ENCODE measurements at regions not wholly inside any gene's neighbourhood (a gene's known extent, or its start where the extent isn't known, plus 50 kb on each side); places are given as distances from the start of the nearest gene placed in this dataset.

DNA sequence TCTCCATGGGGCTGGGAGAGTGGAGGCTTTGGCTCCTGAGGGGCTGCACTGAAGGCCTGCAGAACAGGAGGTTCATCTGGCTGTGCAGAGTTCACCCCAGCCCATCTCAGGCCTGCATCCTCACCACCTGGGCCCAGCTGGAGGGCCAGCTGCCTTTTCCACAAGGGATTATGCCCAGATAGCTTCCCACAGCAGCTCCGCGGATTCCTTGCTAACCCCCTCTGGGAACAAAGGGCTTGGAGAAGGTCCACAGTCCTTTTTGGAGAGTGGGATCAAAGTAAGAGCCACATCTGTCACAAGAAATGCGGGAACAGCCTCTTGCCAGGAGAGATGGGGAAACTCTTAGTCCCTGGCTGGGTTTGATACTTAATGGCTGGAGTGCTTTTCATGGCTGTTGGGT is 164.7 kb upstream of the RGMA start:
- H3K36me3 Mint-ChIP-seq (ENCODE audit: low read depth): no peaks in the 10 kb centered on the region
- Histone ChIP-seq H3K9ac (ENCODE audit: extremely low read depth, low read length, poor library complexity, severe bottlenecking) (no peak overlapping the region), H3K4me3 (ENCODE audit: low read length) (no peak overlapping the region), H3K27ac (ENCODE audit: low read depth, low read length) (no peak overlapping the region), H3K9me3 (ENCODE audit: control insufficient read depth, low read length) (no peaks in the 10 kb centered on the region), H3K27me3 (ENCODE audit: control insufficient read depth, insufficient read depth, low read length, poor library complexity, severe bottlenecking) (no peaks in the 10 kb centered on the region), H3K4me1 (ENCODE audit: control insufficient read depth, insufficient read depth, low read length) (no peaks in the 10 kb centered on the region), H3K36me3 (ENCODE audit: control insufficient read depth, insufficient read depth, low read length) (no peaks in the 10 kb centered on the region)
- WGBS, 2 experiments (ENCODE audit: insufficient coverage in 1 of 2, insufficient read length in 1 of 2): 92 to 95% methylated on average over 3 of the region's 3 CpGs
- H3K27ac Mint-ChIP-seq: no peak overlapping the region
- no peaks in the 10 kb centered on the region for H3K9me3 Mint-ChIP-seq
- H3K4me3 Mint-ChIP-seq: no peak overlapping the region
- no peak for DNase-seq
- TF ChIP-seq, protein P1, sequence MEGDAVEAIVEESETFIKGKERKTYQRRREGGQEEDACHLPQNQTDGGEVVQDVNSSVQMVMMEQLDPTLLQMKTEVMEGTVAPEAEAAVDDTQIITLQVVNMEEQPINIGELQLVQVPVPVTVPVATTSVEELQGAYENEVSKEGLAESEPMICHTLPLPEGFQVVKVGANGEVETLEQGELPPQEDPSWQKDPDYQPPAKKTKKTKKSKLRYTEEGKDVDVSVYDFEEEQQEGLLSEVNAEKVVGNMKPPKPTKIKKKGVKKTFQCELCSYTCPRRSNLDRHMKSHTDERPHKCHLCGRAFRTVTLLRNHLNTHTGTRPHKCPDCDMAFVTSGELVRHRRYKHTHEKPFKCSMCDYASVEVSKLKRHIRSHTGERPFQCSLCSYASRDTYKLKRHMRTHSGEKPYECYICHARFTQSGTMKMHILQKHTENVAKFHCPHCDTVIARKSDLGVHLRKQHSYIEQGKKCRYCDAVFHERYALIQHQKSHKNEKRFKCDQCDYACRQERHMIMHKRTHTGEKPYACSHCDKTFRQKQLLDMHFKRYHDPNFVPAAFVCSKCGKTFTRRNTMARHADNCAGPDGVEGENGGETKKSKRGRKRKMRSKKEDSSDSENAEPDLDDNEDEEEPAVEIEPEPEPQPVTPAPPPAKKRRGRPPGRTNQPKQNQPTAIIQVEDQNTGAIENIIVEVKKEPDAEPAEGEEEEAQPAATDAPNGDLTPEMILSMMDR (conservative IDR thresholded peaks at IDR 0.05): no peak
- peaks cover 10% of the 10 kb centered on the region for H3K4me1 Mint-ChIP-seq
- H3K27me3 Mint-ChIP-seq (ENCODE audit: insufficient read depth): peaks cover 4% of the 10 kb centered on the region

DNA sequence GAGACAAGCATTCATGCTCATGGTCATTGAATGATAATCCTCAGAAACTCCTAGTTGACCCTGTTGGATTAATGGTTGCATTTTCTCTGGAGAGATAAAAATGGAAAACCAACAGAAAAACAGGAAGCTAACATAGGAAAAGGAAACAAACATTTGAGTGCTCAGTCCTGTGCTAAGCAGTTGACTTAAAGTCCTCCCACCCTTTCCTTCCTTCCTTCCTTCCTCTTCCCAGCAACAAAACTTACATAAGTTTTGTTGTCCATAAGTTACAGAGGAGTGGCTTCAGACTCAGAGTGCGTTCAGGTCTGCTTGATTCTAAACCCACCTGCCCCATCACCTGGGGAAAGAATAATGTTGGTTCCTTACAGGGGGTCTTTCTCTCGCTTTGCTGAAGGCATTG is 163.8 kb upstream of the RGMA start:
- Mint-ChIP-seq H3K36me3 (ENCODE audit: low read depth) (no peaks in the 10 kb centered on the region), H3K9me3 (no peaks in the 10 kb centered on the region), H3K27me3 (ENCODE audit: insufficient read depth) (peaks cover 4% of the 10 kb centered on the region), H3K27ac (no peak overlapping the region), H3K4me1 (peaks cover 7% of the 10 kb centered on the region), H3K4me3 (no peak overlapping the region)
- TF ChIP-seq, protein P1 (conservative IDR thresholded peaks at IDR 0.05): no peak
- DNase-seq: no peak
- Histone ChIP-seq H3K27ac (ENCODE audit: low read depth, low read length) (no peak overlapping the region), H3K27me3 (ENCODE audit: control insufficient read depth, insufficient read depth, low read length, poor library complexity, severe bottlenecking) (no peaks in the 10 kb centered on the region), H3K9me3 (ENCODE audit: control insufficient read depth, low read length) (no peaks in the 10 kb centered on the region), H3K4me3 (ENCODE audit: low read length) (no peak overlapping the region), H3K36me3 (ENCODE audit: control insufficient read depth, insufficient read depth, low read length) (no peaks in the 10 kb centered on the region), H3K4me1 (ENCODE audit: control insufficient read depth, insufficient read depth, low read length) (no peaks in the 10 kb centered on the region), H3K9ac (ENCODE audit: extremely low read depth, low read length, poor library complexity, severe bottlenecking) (no peak overlapping the region)
- WGBS, 2 experiments (ENCODE audit: insufficient coverage in 1 of 2, insufficient read length in 1 of 2): 94% methylated on average over 2 of the region's 2 CpGs; no CpG with 5 or more reads in 1 of the 2 experiments

DNA sequence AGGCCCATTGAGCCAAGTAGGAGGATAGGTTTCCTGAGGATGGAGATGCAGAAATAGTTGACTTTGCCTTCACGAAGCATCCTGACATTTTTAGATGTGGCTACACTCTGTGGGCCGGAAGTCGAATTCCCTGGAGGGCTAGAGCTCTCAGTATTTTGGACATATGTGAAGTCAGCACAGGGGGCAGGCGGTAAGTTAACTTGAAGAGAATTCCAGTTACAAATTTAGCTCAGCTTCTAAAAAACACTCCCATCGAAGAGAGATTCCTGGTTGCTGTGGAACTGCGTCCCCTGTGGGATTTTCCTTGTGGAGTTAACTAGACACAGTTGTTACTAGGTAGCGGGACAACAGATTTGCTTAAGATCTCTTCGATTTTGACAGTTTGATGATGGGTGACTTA is 161.9 kb upstream of the RGMA start:
- Histone ChIP-seq H3K9me3 (ENCODE audit: control insufficient read depth, low read length) (no peaks in the 10 kb centered on the region), H3K27ac (ENCODE audit: low read depth, low read length) (no peak overlapping the region), H3K9ac (ENCODE audit: extremely low read depth, low read length, poor library complexity, severe bottlenecking) (no peak overlapping the region), H3K4me1 (ENCODE audit: control insufficient read depth, insufficient read depth, low read length) (no peaks in the 10 kb centered on the region), H3K36me3 (ENCODE audit: control insufficient read depth, insufficient read depth, low read length) (no peaks in the 10 kb centered on the region), H3K27me3 (ENCODE audit: control insufficient read depth, insufficient read depth, low read length, poor library complexity, severe bottlenecking) (no peaks in the 10 kb centered on the region), H3K4me3 (ENCODE audit: low read length) (no peak overlapping the region)
- Mint-ChIP-seq H3K4me1 (peaks cover 12% of the 10 kb centered on the region), H3K27me3 (ENCODE audit: insufficient read depth) (peaks cover 18% of the 10 kb centered on the region), H3K9me3 (no peaks in the 10 kb centered on the region), H3K4me3 (no peak overlapping the region), H3K27ac (no peak overlapping the region), H3K36me3 (ENCODE audit: low read depth) (no peaks in the 10 kb centered on the region)
- 88 to 89% methylated on average over 7 to 8 of the region's 8 CpGs for WGBS, 2 experiments (ENCODE audit: insufficient coverage in 1 of 2, insufficient read length in 1 of 2)
- DNase-seq: no peak
- TF ChIP-seq, protein P1 (conservative IDR thresholded peaks at IDR 0.05): no peak

All from endodermal cell (in vitro differentiated cells).